ENCODE measurements at regions not wholly inside any gene's neighbourhood (a gene's known extent, or its start where the extent isn't known, plus 50 kb on each side); places are given as distances from the start of the nearest gene placed in this dataset.

- Histone ChIP-seq H3K36me3 (ENCODE audit: control insufficient read depth, insufficient read depth, low read length) (no peaks in the 10 kb centered on the region), H3K27me3 (replicated peaks; ENCODE audit: control insufficient read depth, insufficient read depth, low read length) (no peaks in the 10 kb centered on the region), H3K4me3 (replicated peaks; ENCODE audit: low read depth, low read length) (no peak overlapping the region)
- TF ChIP-seq, protein P1, sequence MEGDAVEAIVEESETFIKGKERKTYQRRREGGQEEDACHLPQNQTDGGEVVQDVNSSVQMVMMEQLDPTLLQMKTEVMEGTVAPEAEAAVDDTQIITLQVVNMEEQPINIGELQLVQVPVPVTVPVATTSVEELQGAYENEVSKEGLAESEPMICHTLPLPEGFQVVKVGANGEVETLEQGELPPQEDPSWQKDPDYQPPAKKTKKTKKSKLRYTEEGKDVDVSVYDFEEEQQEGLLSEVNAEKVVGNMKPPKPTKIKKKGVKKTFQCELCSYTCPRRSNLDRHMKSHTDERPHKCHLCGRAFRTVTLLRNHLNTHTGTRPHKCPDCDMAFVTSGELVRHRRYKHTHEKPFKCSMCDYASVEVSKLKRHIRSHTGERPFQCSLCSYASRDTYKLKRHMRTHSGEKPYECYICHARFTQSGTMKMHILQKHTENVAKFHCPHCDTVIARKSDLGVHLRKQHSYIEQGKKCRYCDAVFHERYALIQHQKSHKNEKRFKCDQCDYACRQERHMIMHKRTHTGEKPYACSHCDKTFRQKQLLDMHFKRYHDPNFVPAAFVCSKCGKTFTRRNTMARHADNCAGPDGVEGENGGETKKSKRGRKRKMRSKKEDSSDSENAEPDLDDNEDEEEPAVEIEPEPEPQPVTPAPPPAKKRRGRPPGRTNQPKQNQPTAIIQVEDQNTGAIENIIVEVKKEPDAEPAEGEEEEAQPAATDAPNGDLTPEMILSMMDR (IDR thresholded peaks at IDR 0.05; ENCODE audit: insufficient read depth, low read length, poor library complexity, severe bottlenecking), result no peak
- no peak for DNase-seq (ENCODE audit: extremely low read depth, insufficient read length)
These were observed 76.2 kb upstream of the KIAA1217 start for GRCh38 chr10:24132741-24133140.

GRCh38 chr10:24133835-24134234 is 75.1 kb upstream of the KIAA1217 start:
- Histone ChIP-seq H3K27me3 (replicated peaks; ENCODE audit: control insufficient read depth, insufficient read depth, low read length) (no peaks in the 10 kb centered on the region), H3K4me3 (replicated peaks; ENCODE audit: low read depth, low read length) (no peak overlapping the region), H3K36me3 (ENCODE audit: control insufficient read depth, insufficient read depth, low read length) (no peaks in the 10 kb centered on the region)
- TF ChIP-seq, protein P1 (IDR thresholded peaks at IDR 0.05; ENCODE audit: insufficient read depth, low read length, poor library complexity, severe bottlenecking), result no peak
- DNase-seq (ENCODE audit: extremely low read depth, insufficient read length), result no peak

- H3K4me3 ChIP-seq (replicated peaks; ENCODE audit: low read depth, low read length), result no peak overlapping the region
- H3K27me3 ChIP-seq (replicated peaks; ENCODE audit: control insufficient read depth, insufficient read depth, low read length), result no peaks in the 10 kb centered on the region
- DNase-seq (ENCODE audit: extremely low read depth, insufficient read length), result no peak
These were observed 72.9 kb upstream of the KIAA1217 start for GRCh38 chr10:24136070-24136469.

GRCh38 chr10:24147321-24147720 is 61.6 kb upstream of the KIAA1217 start:
- TF ChIP-seq, protein P1 (IDR thresholded peaks at IDR 0.05; ENCODE audit: insufficient read depth, low read length, poor library complexity, severe bottlenecking), result no peak
- Histone ChIP-seq H3K36me3 (ENCODE audit: control insufficient read depth, insufficient read depth, low read length) (no peaks in the 10 kb centered on the region), H3K27me3 (replicated peaks; ENCODE audit: control insufficient read depth, insufficient read depth, low read length) (no peaks in the 10 kb centered on the region), H3K4me3 (replicated peaks; ENCODE audit: low read depth, low read length) (no peak overlapping the region)
- no peak for DNase-seq (ENCODE audit: extremely low read depth, insufficient read length)

More at GRCh38 chr10:24136070-24136469, 72.9 kb upstream of the KIAA1217 start:
- H3K36me3 ChIP-seq (ENCODE audit: control insufficient read depth, insufficient read depth, low read length), result no peaks in the 10 kb centered on the region
- TF ChIP-seq, protein P1 (IDR thresholded peaks at IDR 0.05; ENCODE audit: insufficient read depth, low read length, poor library complexity, severe bottlenecking), result no peak

DNA sequence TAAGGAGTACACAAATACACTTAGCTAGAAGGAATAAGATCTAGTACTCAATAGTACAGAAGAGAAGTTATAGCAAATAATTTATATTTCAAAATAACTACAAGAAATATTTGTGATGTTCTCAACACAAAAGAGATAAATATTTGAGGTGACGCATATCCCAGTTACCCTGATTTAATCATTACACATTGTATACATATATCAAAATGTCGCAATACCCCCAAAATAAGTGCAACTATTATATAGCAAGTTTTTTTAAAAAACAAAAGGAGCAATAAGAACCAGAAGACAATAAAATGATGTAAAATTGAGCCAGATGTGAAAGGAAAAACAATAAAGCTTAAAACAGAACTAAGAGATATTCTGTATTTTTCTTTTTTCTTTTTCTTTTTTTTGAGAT is 59.3 kb upstream of the KIAA1217 start:
- DNase-seq (ENCODE audit: extremely low read depth, insufficient read length), result no peak
- TF ChIP-seq, protein P1 (IDR thresholded peaks at IDR 0.05; ENCODE audit: insufficient read depth, low read length, poor library complexity, severe bottlenecking), result no peak
- H3K27me3 ChIP-seq (replicated peaks; ENCODE audit: control insufficient read depth, insufficient read depth, low read length), result no peaks in the 10 kb centered on the region
- H3K36me3 ChIP-seq (ENCODE audit: control insufficient read depth, insufficient read depth, low read length), result no peaks in the 10 kb centered on the region
- no peak overlapping the region for H3K4me3 ChIP-seq (replicated peaks; ENCODE audit: low read depth, low read length)

DNA sequence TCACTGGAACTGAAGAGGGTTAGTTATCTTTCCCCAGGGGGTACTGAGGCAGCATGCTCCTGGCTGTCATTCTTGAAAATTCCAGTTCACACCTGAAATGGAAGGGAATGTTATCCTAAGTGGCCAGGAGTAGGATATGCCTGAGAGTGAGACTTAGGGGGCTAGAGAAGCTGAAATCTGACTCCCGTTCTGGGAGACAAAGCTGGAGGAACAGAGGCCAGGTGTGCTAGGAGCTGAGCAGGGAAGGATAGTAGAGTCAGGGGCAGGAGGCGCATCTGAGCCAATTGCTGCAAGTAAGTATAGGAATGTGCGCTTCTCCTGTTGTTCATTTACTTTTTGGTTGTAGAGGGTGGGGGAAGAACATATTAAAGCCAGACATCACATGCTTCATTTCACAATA is 58.1 kb upstream of the KIAA1217 start:
- TF ChIP-seq, protein P1 (IDR thresholded peaks at IDR 0.05; ENCODE audit: insufficient read depth, low read length, poor library complexity, severe bottlenecking), result no peak
- no peaks in the 10 kb centered on the region for H3K36me3 ChIP-seq (ENCODE audit: control insufficient read depth, insufficient read depth, low read length)
- DNase-seq (ENCODE audit: extremely low read depth, insufficient read length), result no peak
- no peaks in the 10 kb centered on the region for H3K27me3 ChIP-seq (replicated peaks; ENCODE audit: control insufficient read depth, insufficient read depth, low read length)
- no peak overlapping the region for H3K4me3 ChIP-seq (replicated peaks; ENCODE audit: low read depth, low read length)
